ENCODE measurements at regions not wholly inside any gene's neighbourhood (a gene's known extent, or its start where the extent isn't known, plus 50 kb on each side); places are given as distances from the start of the nearest gene placed in this dataset.

- DNase-seq = no peak
- no peak for TF ChIP-seq CTCF (IDR thresholded peaks at IDR 0.05; ENCODE audit: low read depth, low read length)
- Histone ChIP-seq H3K27me3 (no peaks in the 10 kb centered on the region), H3K4me1 (peaks cover 15% of the 10 kb centered on the region), H3K9me3 (no peaks in the 10 kb centered on the region), H3K36me3 (no peaks in the 10 kb centered on the region), H3K4me3 (ENCODE audit: low read depth, low read length) (no peak overlapping the region)
Measured at GRCh38 chr6:25121186-25121585, 158.0 kb upstream of the CARMIL1 start.

- Histone ChIP-seq H3K4me1 (peaks cover 15% of the 10 kb centered on the region), H3K36me3 (no peaks in the 10 kb centered on the region), H3K4me3 (ENCODE audit: low read depth, low read length) (no peak overlapping the region), H3K27me3 (no peaks in the 10 kb centered on the region), H3K9me3 (no peaks in the 10 kb centered on the region)
- peak; percentile 76 for DNase-seq
- TF ChIP-seq CTCF (IDR thresholded peaks at IDR 0.05; ENCODE audit: low read depth, low read length) = no peak
Measured at GRCh38 chr6:25122001-25122400, 157.2 kb upstream of the CARMIL1 start.

GRCh38 chr6:25122622-25123237, 156.4 kb upstream of the CARMIL1 start:
- Histone ChIP-seq H3K4me3 (ENCODE audit: low read depth, low read length) (no peak overlapping the region), H3K27me3 (no peaks in the 10 kb centered on the region), H3K4me1 (peaks cover 15% of the 10 kb centered on the region), H3K9me3 (no peaks in the 10 kb centered on the region), H3K36me3 (no peaks in the 10 kb centered on the region; the same call in 1 of the 2 replicates)
- TF ChIP-seq CTCF (IDR thresholded peaks at IDR 0.05; ENCODE audit: low read depth, low read length) = no peak
- DNase-seq = no peak

- Histone ChIP-seq H3K4me1 (peaks cover 15% of the 10 kb centered on the region), H3K36me3 (no peaks in the 10 kb centered on the region; the same call in 1 of the 2 replicates), H3K27me3 (no peaks in the 10 kb centered on the region), H3K4me3 (ENCODE audit: low read depth, low read length) (no peak overlapping the region), H3K9me3 (no peaks in the 10 kb centered on the region)
- DNase-seq = no peak
- no peak for TF ChIP-seq CTCF (IDR thresholded peaks at IDR 0.05; ENCODE audit: low read depth, low read length)
Measured at GRCh38 chr6:25124216-25124715, 154.9 kb upstream of the CARMIL1 start.

- no peak overlapping the region for H3K4me3 ChIP-seq (ENCODE audit: low read depth, low read length)
- H3K27me3 ChIP-seq = no peaks in the 10 kb centered on the region
- peaks cover 15% of the 10 kb centered on the region for H3K4me1 ChIP-seq
- H3K36me3 ChIP-seq = no peaks in the 10 kb centered on the region; the same call in 1 of the 2 replicates
- H3K9me3 ChIP-seq = no peaks in the 10 kb centered on the region
- no peak for TF ChIP-seq CTCF (IDR thresholded peaks at IDR 0.05; ENCODE audit: low read depth, low read length)
- DNase-seq = no peak
Measured at GRCh38 chr6:25125736-25126135, 153.4 kb upstream of the CARMIL1 start.

- no peaks in the 10 kb centered on the region; the same call in 1 of the 2 replicates for H3K36me3 ChIP-seq
- H3K27me3 ChIP-seq = no peaks in the 10 kb centered on the region
- H3K4me3 ChIP-seq (ENCODE audit: low read depth, low read length) = no peak overlapping the region
- TF ChIP-seq CTCF (IDR thresholded peaks at IDR 0.05; ENCODE audit: low read depth, low read length) = no peak
- H3K4me1 ChIP-seq = peaks cover 6% of the 10 kb centered on the region
- H3K9me3 ChIP-seq = no peaks in the 10 kb centered on the region
- no peak for DNase-seq
Measured at GRCh38 chr6:25127076-25127837, 151.9 kb upstream of the CARMIL1 start.

Measured in BE2C (cell line).